GM23338 (cell line): ENCODE measurements at regions not wholly inside any gene's neighbourhood (a gene's known extent, or its start where the extent isn't known, plus 50 kb on each side); places are given as distances from the start of the nearest gene placed in this dataset.

ENCODE experiments used
- ATAC-seq: fragments of 200-7000 bp; cut with Tn5 transposase; 3 replicates; pipeline ENCODE4 v1.9.1; 2020
- DNase-seq: peaks from one replicate; pipeline ENCODE4 v3.0.0-alpha.2; 2015; ENCODE audit warnings: low spot score
- H2AFZ ChIP-seq: fragments of 200-600 bp; sonication (generic); 2 replicates; pipeline ENCODE4 v1.8.0; 2016; ENCODE audit warnings: antibody characterized with exemption, mild to moderate bottlenecking, moderate library complexity
- H3F3A ChIP-seq: fragments of 200-600 bp; sonication (generic); replicated peaks from 2 replicates; pipeline ENCODE4 v1.8.0; 2017; ENCODE audit warnings: antibody characterized with exemption, mixed run types, low read depth
- H3K27ac ChIP-seq: fragments of 200-600 bp; sonication (generic); 2 replicates; pipeline ENCODE4 v1.6.1; 2016; ENCODE audit warnings: low read depth
- H3K27me3 ChIP-seq: fragments of 200-600 bp; sonication (generic); 2 replicates; pipeline ENCODE4 v1.8.0; 2016; ENCODE audit warnings: mild to moderate bottlenecking, mixed run types, moderate library complexity; ENCODE audit not compliant: insufficient read depth
- H3K36me3 ChIP-seq: fragments of 200-600 bp; sonication (generic); 2 replicates; pipeline ENCODE4 v1.8.0; 2016; ENCODE audit warnings: mild to moderate bottlenecking; ENCODE audit not compliant: insufficient read depth
- H3K4me1 ChIP-seq: fragments of 200-600 bp; sonication (generic); 2 replicates; pipeline ENCODE4 v1.8.0; 2016; ENCODE audit warnings: mild to moderate bottlenecking, moderate library complexity; ENCODE audit not compliant: insufficient read depth
- H3K4me2 ChIP-seq: fragments of 200-600 bp; sonication (generic); 2 replicates; pipeline ENCODE4 v1.7.1; 2017; ENCODE audit warnings: mixed run types
- H3K4me3 ChIP-seq: fragments of 200-600 bp; sonication (generic); 2 replicates; pipeline ENCODE4 v1.6.1; 2016; ENCODE audit warnings: mixed run types
- H3K79me2 ChIP-seq: fragments of 200-600 bp; sonication (generic); replicated peaks from 2 replicates; pipeline ENCODE4 v1.8.0; 2017; ENCODE audit warnings: mild to moderate bottlenecking; ENCODE audit not compliant: insufficient read depth
- H3K9me2 ChIP-seq: fragments of 200-600 bp; sonication (generic); 2 replicates; pipeline ENCODE4 v1.8.0; 2017; ENCODE audit not compliant: insufficient read depth
- H4K20me1 ChIP-seq: fragments of 200-600 bp; sonication (generic); replicated peaks from 2 replicates; pipeline ENCODE4 v1.8.0; 2017; ENCODE audit warnings: mild to moderate bottlenecking; ENCODE audit not compliant: insufficient read depth
- H3K27ac Mint-ChIP-seq: 2 replicates; pipeline ENCODE4 v1.8.0; 2020; ENCODE audit warnings: inconsistent platforms, mild to moderate bottlenecking, moderate library complexity, mixed read lengths
- H3K27me3 Mint-ChIP-seq: 3 replicates; pipeline ENCODE4 v1.8.0; 2022; ENCODE audit warnings: low read depth, mild to moderate bottlenecking, moderate library complexity, mixed read lengths, inconsistent platforms; ENCODE audit not compliant: insufficient read depth, poor library complexity
- H3K36me3 Mint-ChIP-seq: 3 replicates; pipeline ENCODE4 v1.8.0; 2021; ENCODE audit warnings: low read depth, mild to moderate bottlenecking, inconsistent platforms, moderate library complexity, mixed read lengths
- H3K4me1 Mint-ChIP-seq: 3 replicates; pipeline ENCODE4 v1.8.0; 2020; ENCODE audit warnings: mild to moderate bottlenecking, inconsistent platforms, mixed read lengths
- H3K4me3 Mint-ChIP-seq: 3 replicates; pipeline ENCODE4 v1.8.0; 2021; ENCODE audit warnings: moderate library complexity, mild to moderate bottlenecking, inconsistent platforms, mixed read lengths
- H3K9me3 Mint-ChIP-seq: 3 replicates; pipeline ENCODE4 v1.8.0; 2020; ENCODE audit warnings: moderate library complexity, mild to moderate bottlenecking, inconsistent platforms, mixed read lengths
- CREB1 ChIP-seq: fragments of 250-450 bp; sonication (Bioruptor Pico); IDR thresholded peaks from 2 replicates; pipeline ENCODE4 v1.5.0; 2020; ENCODE audit warnings: low read depth, mild to moderate bottlenecking, moderate library complexity
- EZH2 ChIP-seq: fragments of 200-600 bp; sonication (generic); IDR thresholded peaks from one replicate; pipeline ENCODE4 v1.8.0; 2017; ENCODE audit warnings: antibody characterized with exemption, mild to moderate bottlenecking, low read depth; ENCODE audit not compliant: unreplicated experiment
- EZH2phosphoT487 ChIP-seq: fragments of 200-600 bp; sonication (generic); IDR thresholded peaks from one replicate; pipeline ENCODE4 v1.8.1; 2018; ENCODE audit warnings: antibody characterized with exemption; ENCODE audit not compliant: unreplicated experiment
- JUNB ChIP-seq: IDR thresholded peaks from one replicate; pipeline ENCODE4 v1.6.1; 2016; ENCODE audit warnings: antibody characterized with exemption; ENCODE audit not compliant: unreplicated experiment
- NANOG ChIP-seq: IDR thresholded peaks from 2 replicates; pipeline ENCODE4 v1.6.1; 2016; ENCODE audit warnings: antibody characterized with exemption, borderline replicate concordance
- POLR2AphosphoS5 ChIP-seq: IDR thresholded peaks from 2 replicates; pipeline ENCODE4 v1.6.1; 2016; ENCODE audit warnings: antibody characterized with exemption, low read depth
- STAT1 ChIP-seq: IDR thresholded peaks from one replicate; pipeline ENCODE4 v1.6.1; 2016; ENCODE audit warnings: antibody characterized with exemption; ENCODE audit not compliant: unreplicated experiment
- ZNF114 ChIP-seq: fragments of 250-450 bp; sonication (Bioruptor Pico); IDR thresholded peaks from 2 replicates; pipeline ENCODE4 v1.5.0; 2020; ENCODE audit warnings: mild to moderate bottlenecking, moderate library complexity
- ZNF331 ChIP-seq: fragments of 250-450 bp; sonication (Bioruptor Pico); IDR thresholded peaks from 2 replicates; pipeline ENCODE4 v1.5.0; 2020; ENCODE audit warnings: low read depth, mild to moderate bottlenecking, moderate library complexity
- TF ChIP-seq, protein P1 (sequence below): IDR thresholded peaks from 2 replicates; pipeline ENCODE4 v1.6.1; 2016; ENCODE audit warnings: antibody characterized with exemption
- TF ChIP-seq, protein P2 (sequence below), 2 experiments: fragments of 200-600 bp in 1 of 2; sonication (generic) in 1 of 2; conservative IDR thresholded peaks; 2 replicates each; pipeline versions ENCODE4 v1.5.1 to v1.6.1; 2016 to 2017; ENCODE audit warnings: antibody characterized with exemption in 2 of 2, low read depth in 2 of 2, mild to moderate bottlenecking in 2 of 2, moderate library complexity in 1 of 2
- TF ChIP-seq, protein P3 (sequence below): fragments of 250-450 bp; sonication (Bioruptor Pico); IDR thresholded peaks from 2 replicates; pipeline ENCODE4 v1.5.0; 2020; ENCODE audit warnings: mild to moderate bottlenecking, moderate library complexity
- TF ChIP-seq, protein P4 (sequence below): IDR thresholded peaks from one replicate; pipeline ENCODE4 v1.6.1; 2018; ENCODE audit warnings: antibody characterized with exemption; ENCODE audit not compliant: unreplicated experiment

DNA sequence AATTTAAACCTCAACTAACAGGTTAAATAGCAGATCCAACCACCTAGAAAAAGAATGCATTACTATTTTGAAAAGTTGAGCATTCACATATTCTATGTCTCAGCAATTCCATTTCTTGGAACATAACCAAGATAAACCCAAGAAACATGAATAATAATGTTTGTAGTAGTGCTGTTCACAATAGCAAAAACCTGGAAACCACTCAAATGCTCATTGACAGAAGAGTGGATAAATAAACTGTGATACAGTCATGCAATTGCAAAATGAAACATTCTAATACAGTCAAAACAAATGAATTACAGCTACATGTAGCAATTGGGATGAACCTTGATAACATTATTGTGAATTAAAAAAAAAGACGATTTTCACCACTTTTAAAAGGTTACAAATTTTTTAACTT lies 162.8 kb upstream of the TMEM45B start:
- no peak for TF ChIP-seq POLR2AphosphoS5
- no peak for TF ChIP-seq STAT1
- TF ChIP-seq, protein P1, sequence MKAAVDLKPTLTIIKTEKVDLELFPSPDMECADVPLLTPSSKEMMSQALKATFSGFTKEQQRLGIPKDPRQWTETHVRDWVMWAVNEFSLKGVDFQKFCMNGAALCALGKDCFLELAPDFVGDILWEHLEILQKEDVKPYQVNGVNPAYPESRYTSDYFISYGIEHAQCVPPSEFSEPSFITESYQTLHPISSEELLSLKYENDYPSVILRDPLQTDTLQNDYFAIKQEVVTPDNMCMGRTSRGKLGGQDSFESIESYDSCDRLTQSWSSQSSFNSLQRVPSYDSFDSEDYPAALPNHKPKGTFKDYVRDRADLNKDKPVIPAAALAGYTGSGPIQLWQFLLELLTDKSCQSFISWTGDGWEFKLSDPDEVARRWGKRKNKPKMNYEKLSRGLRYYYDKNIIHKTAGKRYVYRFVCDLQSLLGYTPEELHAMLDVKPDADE: no peak
- TF ChIP-seq ZNF114: no peak
- no peak for TF ChIP-seq CREB1
- no peak for TF ChIP-seq ZNF331 (CRISPR knock-in tag)
- TF ChIP-seq, protein P2, sequence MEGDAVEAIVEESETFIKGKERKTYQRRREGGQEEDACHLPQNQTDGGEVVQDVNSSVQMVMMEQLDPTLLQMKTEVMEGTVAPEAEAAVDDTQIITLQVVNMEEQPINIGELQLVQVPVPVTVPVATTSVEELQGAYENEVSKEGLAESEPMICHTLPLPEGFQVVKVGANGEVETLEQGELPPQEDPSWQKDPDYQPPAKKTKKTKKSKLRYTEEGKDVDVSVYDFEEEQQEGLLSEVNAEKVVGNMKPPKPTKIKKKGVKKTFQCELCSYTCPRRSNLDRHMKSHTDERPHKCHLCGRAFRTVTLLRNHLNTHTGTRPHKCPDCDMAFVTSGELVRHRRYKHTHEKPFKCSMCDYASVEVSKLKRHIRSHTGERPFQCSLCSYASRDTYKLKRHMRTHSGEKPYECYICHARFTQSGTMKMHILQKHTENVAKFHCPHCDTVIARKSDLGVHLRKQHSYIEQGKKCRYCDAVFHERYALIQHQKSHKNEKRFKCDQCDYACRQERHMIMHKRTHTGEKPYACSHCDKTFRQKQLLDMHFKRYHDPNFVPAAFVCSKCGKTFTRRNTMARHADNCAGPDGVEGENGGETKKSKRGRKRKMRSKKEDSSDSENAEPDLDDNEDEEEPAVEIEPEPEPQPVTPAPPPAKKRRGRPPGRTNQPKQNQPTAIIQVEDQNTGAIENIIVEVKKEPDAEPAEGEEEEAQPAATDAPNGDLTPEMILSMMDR (conservative IDR thresholded peaks at IDR 0.05; ENCODE audit: low read depth in 2 of 2): no peak
- TF ChIP-seq JUNB: no peak
- TF ChIP-seq, protein P3, sequence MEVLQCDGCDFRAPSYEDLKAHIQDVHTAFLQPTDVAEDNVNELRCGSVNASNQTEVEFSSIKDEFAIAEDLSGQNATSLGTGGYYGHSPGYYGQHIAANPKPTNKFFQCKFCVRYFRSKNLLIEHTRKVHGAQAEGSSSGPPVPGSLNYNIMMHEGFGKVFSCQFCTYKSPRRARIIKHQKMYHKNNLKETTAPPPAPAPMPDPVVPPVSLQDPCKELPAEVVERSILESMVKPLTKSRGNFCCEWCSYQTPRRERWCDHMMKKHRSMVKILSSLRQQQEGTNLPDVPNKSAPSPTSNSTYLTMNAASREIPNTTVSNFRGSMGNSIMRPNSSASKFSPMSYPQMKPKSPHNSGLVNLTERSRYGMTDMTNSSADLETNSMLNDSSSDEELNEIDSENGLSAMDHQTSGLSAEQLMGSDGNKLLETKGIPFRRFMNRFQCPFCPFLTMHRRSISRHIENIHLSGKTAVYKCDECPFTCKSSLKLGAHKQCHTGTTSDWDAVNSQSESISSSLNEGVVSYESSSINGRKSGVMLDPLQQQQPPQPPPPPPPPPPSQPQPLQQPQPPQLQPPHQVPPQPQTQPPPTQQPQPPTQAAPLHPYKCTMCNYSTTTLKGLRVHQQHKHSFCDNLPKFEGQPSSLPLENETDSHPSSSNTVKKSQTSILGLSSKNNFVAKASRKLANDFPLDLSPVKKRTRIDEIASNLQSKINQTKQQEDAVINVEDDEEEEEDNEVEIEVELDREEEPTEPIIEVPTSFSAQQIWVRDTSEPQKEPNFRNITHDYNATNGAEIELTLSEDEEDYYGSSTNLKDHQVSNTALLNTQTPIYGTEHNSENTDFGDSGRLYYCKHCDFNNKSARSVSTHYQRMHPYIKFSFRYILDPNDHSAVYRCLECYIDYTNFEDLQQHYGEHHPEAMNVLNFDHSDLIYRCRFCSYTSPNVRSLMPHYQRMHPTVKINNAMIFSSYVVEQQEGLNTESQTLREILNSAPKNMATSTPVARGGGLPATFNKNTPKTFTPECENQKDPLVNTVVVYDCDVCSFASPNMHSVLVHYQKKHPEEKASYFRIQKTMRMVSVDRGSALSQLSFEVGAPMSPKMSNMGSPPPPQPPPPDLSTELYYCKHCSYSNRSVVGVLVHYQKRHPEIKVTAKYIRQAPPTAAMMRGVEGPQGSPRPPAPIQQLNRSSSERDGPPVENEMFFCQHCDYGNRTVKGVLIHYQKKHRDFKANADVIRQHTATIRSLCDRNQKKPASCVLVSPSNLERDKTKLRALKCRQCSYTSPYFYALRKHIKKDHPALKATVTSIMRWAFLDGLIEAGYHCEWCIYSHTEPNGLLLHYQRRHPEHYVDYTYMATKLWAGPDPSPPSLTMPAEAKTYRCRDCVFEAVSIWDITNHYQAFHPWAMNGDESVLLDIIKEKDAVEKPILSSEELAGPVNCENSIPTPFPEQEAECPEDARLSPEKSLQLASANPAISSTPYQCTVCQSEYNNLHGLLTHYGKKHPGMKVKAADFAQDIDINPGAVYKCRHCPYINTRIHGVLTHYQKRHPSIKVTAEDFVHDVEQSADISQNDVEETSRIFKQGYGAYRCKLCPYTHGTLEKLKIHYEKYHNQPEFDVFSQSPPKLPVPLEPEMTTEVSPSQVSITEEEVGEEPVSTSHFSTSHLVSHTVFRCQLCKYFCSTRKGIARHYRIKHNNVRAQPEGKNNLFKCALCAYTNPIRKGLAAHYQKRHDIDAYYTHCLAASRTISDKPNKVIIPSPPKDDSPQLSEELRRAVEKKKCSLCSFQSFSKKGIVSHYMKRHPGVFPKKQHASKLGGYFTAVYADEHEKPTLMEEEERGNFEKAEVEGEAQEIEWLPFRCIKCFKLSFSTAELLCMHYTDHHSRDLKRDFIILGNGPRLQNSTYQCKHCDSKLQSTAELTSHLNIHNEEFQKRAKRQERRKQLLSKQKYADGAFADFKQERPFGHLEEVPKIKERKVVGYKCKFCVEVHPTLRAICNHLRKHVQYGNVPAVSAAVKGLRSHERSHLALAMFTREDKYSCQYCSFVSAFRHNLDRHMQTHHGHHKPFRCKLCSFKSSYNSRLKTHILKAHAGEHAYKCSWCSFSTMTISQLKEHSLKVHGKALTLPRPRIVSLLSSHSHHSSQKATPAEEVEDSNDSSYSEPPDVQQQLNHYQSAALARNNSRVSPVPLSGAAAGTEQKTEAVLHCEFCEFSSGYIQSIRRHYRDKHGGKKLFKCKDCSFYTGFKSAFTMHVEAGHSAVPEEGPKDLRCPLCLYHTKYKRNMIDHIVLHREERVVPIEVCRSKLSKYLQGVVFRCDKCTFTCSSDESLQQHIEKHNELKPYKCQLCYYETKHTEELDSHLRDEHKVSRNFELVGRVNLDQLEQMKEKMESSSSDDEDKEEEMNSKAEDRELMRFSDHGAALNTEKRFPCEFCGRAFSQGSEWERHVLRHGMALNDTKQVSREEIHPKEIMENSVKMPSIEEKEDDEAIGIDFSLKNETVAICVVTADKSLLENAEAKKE (CRISPR knock-in tag): no peak
- no peak for TF ChIP-seq EZH2phosphoT487
- TF ChIP-seq, protein P4, sequence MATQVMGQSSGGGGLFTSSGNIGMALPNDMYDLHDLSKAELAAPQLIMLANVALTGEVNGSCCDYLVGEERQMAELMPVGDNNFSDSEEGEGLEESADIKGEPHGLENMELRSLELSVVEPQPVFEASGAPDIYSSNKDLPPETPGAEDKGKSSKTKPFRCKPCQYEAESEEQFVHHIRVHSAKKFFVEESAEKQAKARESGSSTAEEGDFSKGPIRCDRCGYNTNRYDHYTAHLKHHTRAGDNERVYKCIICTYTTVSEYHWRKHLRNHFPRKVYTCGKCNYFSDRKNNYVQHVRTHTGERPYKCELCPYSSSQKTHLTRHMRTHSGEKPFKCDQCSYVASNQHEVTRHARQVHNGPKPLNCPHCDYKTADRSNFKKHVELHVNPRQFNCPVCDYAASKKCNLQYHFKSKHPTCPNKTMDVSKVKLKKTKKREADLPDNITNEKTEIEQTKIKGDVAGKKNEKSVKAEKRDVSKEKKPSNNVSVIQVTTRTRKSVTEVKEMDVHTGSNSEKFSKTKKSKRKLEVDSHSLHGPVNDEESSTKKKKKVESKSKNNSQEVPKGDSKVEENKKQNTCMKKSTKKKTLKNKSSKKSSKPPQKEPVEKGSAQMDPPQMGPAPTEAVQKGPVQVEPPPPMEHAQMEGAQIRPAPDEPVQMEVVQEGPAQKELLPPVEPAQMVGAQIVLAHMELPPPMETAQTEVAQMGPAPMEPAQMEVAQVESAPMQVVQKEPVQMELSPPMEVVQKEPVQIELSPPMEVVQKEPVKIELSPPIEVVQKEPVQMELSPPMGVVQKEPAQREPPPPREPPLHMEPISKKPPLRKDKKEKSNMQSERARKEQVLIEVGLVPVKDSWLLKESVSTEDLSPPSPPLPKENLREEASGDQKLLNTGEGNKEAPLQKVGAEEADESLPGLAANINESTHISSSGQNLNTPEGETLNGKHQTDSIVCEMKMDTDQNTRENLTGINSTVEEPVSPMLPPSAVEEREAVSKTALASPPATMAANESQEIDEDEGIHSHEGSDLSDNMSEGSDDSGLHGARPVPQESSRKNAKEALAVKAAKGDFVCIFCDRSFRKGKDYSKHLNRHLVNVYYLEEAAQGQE: no peak
- no peak for TF ChIP-seq EZH2
- TF ChIP-seq NANOG: no peak
- DNase-seq (no peak), ATAC-seq (no peak)
- Histone ChIP-seq H2AFZ (no peak overlapping the region), H3K4me3 (no peak overlapping the region), H3K4me2 (no peak overlapping the region), H4K20me1 (no peaks in the 10 kb centered on the region), H3K27me3 (no peaks in the 10 kb centered on the region), H3K79me2 (no peaks in the 10 kb centered on the region), H3F3A (no peaks in the 10 kb centered on the region), H3K36me3 (no peaks in the 10 kb centered on the region), H3K9me2 (no peaks in the 10 kb centered on the region), H3K27ac (no peak overlapping the region), H3K4me1 (peaks cover 2% of the 10 kb centered on the region; the same call in 1 of the 2 replicates)
- Mint-ChIP-seq H3K4me3 (no peak overlapping the region), H3K9me3 (peaks cover 20% of the 10 kb centered on the region), H3K36me3 (peaks cover 3% of the 10 kb centered on the region; the same call in 1 of the 3 replicates), H3K4me1 (peaks cover 11% of the 10 kb centered on the region; the same call in 2 of the 3 replicates), H3K27me3 (peaks cover 2% of the 10 kb centered on the region), H3K27ac (no peak overlapping the region)
